ENCODE measurements at regions not wholly inside any gene's neighbourhood (a gene's known extent, or its start where the extent isn't known, plus 50 kb on each side); places are given as distances from the start of the nearest gene placed in this dataset.

GRCh38 chr10:78537018-78537417 lies 503.4 kb downstream of the RPS24 start:
- TF ChIP-seq CTCF (IDR thresholded peaks at IDR 0.05; ENCODE audit: low read depth, low read length, missing control alignments) = no peak

DNA sequence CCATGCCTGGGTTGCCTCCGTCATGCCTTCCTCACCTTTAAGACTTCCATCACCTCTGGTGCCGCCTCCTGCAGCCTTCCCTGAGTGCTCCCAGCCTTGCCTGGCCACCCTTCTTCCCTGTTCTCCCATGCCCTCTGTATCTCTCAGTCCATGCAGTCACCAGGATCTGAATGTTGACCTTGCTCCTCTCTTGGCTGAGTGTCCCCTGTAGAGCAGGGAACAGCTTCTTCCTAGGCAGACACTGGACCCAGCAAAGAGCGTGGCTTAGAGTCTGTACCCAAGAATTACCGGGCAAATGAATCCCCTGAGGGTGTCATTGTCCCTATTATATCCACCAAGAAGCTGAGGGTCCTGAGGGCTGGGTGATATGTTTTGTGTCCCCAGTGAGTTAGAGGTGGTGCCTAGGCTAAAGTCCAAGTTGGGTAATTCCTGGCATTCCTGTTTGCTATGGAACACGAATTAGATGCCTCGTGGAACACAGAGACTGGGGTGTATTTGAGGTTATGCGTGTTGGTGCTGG lies 505.6 kb downstream of the RPS24 start:
- no peak for DNase-seq (ENCODE audit: extremely low read depth, low read depth)
- TF ChIP-seq CTCF (IDR thresholded peaks at IDR 0.05; ENCODE audit: low read depth, low read length, missing control alignments) = no peak
- H3K4me3 ChIP-seq (replicated peaks; ENCODE audit: low read depth, low read length) = no peak overlapping the region

More at GRCh38 chr10:78537018-78537417, 503.4 kb downstream of the RPS24 start:
- H3K4me3 ChIP-seq (replicated peaks; ENCODE audit: low read depth, low read length) = no peak overlapping the region
- no peak for DNase-seq (ENCODE audit: extremely low read depth, low read depth)

DNA sequence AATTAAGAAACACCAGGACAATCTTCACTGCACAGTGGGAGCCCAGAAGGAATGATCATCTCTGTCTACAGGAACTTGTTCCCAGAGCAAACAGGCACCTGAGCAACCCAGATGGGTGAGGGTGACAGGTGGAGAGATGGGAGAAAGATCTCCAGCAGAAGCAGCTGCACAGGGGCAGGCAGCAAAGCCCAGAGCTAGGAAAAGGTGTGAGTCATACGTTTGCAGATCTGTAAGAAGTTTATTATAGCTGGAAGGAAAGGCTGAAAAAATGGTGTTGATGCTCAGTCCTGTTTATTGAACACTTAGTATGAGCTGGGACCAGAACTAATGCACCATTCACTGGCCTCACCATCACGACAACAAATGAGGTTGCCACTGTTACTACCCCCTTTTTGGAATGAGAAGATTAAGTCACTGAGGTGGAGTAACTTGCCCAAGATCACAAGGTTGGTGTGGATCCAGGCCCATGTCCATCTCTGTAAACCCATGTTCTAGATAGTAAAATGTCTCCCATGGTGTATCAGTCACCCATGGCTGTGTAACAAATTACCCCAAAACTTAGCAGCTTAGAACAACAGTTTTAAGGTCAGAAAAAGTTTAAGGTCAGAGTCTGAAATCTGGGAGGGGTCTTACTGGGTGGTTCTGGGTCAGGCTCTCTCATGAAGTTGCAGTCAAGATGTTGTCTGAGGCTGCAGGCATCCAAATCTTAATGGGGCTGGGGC lies 506.9 kb downstream of the RPS24 start:
- H3K4me3 ChIP-seq (replicated peaks; ENCODE audit: low read depth, low read length) = no peak overlapping the region
- no peak for DNase-seq (ENCODE audit: extremely low read depth, low read depth)
- no peak for TF ChIP-seq CTCF (IDR thresholded peaks at IDR 0.05; ENCODE audit: low read depth, low read length, missing control alignments)

GRCh38 chr10:78541481-78542140 lies 507.9 kb downstream of the RPS24 start:
- DNase-seq (ENCODE audit: extremely low read depth, low read depth) = no peak
- H3K4me3 ChIP-seq (replicated peaks; ENCODE audit: low read depth, low read length) = no peak overlapping the region
- no peak for TF ChIP-seq CTCF (IDR thresholded peaks at IDR 0.05; ENCODE audit: low read depth, low read length, missing control alignments)

GRCh38 chr10:78542141-78542489 lies 508.5 kb downstream of the RPS24 start:
- no peak for TF ChIP-seq CTCF (IDR thresholded peaks at IDR 0.05; ENCODE audit: low read depth, low read length, missing control alignments)
- no peak for DNase-seq (ENCODE audit: extremely low read depth, low read depth)
- no peak overlapping the region for H3K4me3 ChIP-seq (replicated peaks; ENCODE audit: low read depth, low read length)

DNA sequence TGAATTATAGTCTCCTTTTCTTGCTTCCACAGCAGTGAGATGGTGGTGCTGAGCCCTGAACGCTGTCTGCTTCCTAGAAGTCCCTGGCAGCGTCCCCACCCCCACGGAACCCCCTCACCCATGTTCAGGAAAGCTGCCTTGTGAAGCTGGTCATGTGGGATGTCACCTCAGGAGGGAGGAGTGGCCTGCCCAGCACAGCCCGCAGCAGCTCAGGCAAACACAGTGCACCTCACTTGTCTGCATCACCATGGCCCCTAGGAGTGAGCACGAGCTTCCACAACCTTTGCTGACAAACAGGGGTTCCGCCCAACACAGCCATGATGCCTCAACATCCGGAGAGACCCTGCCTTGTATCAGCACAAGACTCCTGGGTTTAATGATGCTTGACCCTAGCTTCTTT lies 508.9 kb downstream of the RPS24 start:
- no peak for DNase-seq (ENCODE audit: extremely low read depth, low read depth)
- H3K4me3 ChIP-seq (replicated peaks; ENCODE audit: low read depth, low read length) = no peak overlapping the region
- no peak for TF ChIP-seq CTCF (IDR thresholded peaks at IDR 0.05; ENCODE audit: low read depth, low read length, missing control alignments)
